T-helper 2 cell treated with Interferon-gamma antibody and Interleukin-4, amounts not matched to agents 5 μg/mL and 100 μg/mL, for 36 hours (primary cell): ENCODE measurements at regions not wholly inside any gene's neighbourhood (a gene's known extent, or its start where the extent isn't known, plus 50 kb on each side); places are given as distances from the start of the nearest gene placed in this dataset.
A peak's percentile ranks its signal among the peaks of the same experiment; 100 is the strongest.

Experiments used
- DNase-seq: peaks from one replicate; pipeline ENCODE4 v3.0.0; 2021; ENCODE audit warnings: low spot score
- H3K27ac Mint-ChIP-seq: one replicate; pipeline ENCODE4 v1.8.0; 2021; ENCODE audit warnings: mild to moderate bottlenecking, mixed read lengths
- H3K27me3 Mint-ChIP-seq: one replicate; pipeline ENCODE4 v1.8.0; 2021; ENCODE audit warnings: low read depth, mixed read lengths
- H3K36me3 Mint-ChIP-seq: one replicate; pipeline ENCODE4 v1.8.0; 2021; ENCODE audit warnings: low read depth, mixed read lengths
- H3K4me1 Mint-ChIP-seq: one replicate; pipeline ENCODE4 v1.8.0; 2021; ENCODE audit warnings: low read depth, mixed read lengths
- H3K4me3 Mint-ChIP-seq: one replicate; pipeline ENCODE4 v1.8.0; 2022; ENCODE audit warnings: mild to moderate bottlenecking, moderate library complexity, mixed read lengths
- H3K9me3 Mint-ChIP-seq: one replicate; pipeline ENCODE4 v1.8.0; 2021; ENCODE audit warnings: mixed read lengths

DNA sequence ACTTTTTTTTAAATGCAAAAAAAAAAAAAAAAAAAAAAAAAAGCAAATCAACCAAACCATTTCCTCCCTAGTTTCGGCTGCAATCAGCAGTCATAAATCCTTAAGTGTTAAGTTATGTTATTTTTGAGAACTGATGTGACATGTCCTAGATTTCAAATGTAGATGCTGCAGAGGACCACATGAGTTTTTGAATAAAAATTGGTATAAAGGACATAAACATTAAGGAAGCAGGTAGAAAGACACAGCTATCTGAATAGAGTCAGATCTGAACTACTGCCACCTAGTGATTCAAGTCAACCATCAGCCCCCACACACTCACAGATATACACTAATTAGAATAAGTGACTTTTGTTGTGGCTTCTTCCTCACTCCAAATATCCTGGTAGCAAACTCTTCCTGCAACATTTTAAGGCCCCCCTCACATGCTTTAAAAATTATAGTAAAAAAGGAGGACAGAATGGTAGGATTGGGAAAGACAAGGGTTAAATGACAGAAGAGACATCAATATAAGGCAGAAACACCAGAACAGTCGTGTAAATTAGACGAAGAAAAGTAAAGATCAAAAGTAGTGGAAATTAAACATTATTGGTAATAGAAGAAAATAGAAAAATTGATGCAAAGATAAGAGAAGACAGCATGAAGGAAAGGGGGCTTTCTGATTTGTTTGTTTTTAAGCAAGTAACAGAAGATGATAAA is 394.5 kb upstream of the ATP2B1 start:
- H3K27ac Mint-ChIP-seq: no peak overlapping the region
- H3K4me1 Mint-ChIP-seq: peaks cover 4% of the 10 kb centered on the region
- H3K9me3 Mint-ChIP-seq: no peaks in the 10 kb centered on the region
- DNase-seq: no peak
- peaks cover 15% of the 10 kb centered on the region for H3K27me3 Mint-ChIP-seq
- H3K4me3 Mint-ChIP-seq: peak overlapping the region; percentile 8
- H3K36me3 Mint-ChIP-seq: no peaks in the 10 kb centered on the region

DNA sequence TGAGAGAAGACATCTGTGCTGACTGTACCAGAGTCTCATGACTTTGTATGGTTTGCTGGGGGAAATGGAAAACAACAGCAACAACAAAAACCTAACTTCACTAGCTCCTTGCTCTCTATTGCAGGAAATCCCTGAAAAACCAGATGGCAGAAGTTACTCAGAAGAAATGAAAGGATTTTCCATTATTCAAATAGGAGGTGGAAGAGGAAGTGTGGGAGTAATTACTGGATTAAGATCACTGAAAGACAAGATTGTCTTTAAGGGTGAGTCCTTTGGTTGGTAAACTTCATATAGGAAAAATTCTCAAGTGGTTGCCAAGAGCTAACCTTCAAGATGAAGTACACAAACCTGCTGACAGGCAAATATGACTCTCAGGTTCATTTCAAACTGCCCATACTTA is 391.9 kb upstream of the ATP2B1 start:
- Mint-ChIP-seq H3K27me3 (peaks cover 12% of the 10 kb centered on the region), H3K27ac (no peak overlapping the region), H3K4me3 (no peak overlapping the region), H3K36me3 (no peaks in the 10 kb centered on the region), H3K9me3 (no peaks in the 10 kb centered on the region), H3K4me1 (peaks cover 4% of the 10 kb centered on the region)
- DNase-seq: no peak

DNA sequence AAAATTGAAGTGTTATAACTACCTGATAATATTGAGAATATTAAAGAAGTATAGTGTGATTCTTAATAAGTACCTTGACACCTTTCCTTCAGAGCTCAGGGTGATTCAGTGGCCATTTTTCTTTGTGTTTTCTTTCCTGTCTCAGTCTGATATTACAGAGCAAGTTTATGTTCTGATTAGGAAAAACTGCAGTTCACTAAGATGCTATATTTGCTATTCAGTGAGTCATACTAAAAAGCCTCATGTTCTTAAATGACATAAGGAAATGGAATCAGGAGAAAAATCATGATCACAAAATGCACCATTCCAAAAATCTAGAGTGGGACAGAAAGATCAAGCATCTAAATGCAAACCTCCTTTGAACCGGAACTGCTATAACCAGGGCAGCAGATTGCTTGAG is 390.6 kb upstream of the ATP2B1 start:
- Mint-ChIP-seq H3K27me3 (peaks cover 10% of the 10 kb centered on the region), H3K36me3 (no peaks in the 10 kb centered on the region), H3K4me3 (no peak overlapping the region), H3K27ac (no peak overlapping the region), H3K9me3 (no peaks in the 10 kb centered on the region), H3K4me1 (peaks cover 4% of the 10 kb centered on the region)
- no peak for DNase-seq

DNA sequence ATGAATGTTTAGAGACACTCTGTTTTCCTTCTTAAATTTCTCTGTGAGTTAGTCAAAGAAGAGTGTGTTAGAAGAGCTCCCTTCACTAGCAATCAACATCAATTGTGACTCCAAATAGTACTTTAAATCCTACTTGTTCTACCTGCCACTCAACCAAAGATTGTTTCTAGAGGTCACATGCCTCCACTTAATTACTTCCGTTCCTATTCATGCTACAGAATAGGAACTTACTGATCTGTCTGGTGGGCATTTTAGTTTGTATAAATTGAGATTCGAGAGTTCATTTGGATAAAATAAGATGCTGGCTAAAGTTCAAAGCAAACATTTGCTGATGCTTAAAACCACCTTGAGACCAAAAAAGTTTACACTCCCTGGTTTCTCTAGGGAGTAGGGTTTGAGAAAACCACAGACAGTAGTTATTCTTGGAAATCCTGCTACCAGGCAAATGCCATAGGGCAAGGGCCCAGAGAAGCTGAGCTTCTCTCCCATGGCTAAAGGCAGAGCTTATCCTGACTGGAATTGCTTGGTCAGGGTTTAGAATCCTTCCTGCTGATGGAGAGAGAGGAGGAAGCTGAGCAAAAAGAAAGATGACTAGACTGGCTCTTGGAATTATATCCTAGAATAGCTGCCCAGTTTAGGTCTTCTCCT is 389.6 kb upstream of the ATP2B1 start:
- H3K36me3 Mint-ChIP-seq: no peaks in the 10 kb centered on the region
- H3K9me3 Mint-ChIP-seq: no peaks in the 10 kb centered on the region
- no peak for DNase-seq
- peaks cover 4% of the 10 kb centered on the region for H3K4me1 Mint-ChIP-seq
- peaks cover 6% of the 10 kb centered on the region for H3K27me3 Mint-ChIP-seq
- H3K4me3 Mint-ChIP-seq: no peak overlapping the region
- no peak overlapping the region for H3K27ac Mint-ChIP-seq

DNA sequence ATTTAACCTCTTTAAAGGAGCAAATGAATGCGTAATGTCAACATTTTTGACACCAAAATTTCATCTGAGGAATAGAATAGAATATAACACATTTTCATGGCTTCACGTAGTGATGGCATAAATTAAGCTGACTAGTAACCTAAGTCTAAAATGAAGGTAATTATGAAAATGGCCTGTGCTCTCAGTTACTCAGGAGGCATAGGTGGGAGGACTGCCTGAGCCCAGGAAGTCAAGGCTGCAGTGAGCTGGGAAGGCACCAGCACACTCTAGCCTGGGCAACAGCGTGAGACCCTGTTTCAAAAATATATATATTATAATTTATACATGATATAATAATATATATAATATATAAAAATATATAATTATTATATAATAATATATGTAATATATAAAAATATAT is 383.2 kb upstream of the ATP2B1 start:
- Mint-ChIP-seq H3K27me3 (no peaks in the 10 kb centered on the region), H3K27ac (no peak overlapping the region), H3K9me3 (no peaks in the 10 kb centered on the region), H3K36me3 (no peaks in the 10 kb centered on the region), H3K4me1 (peaks cover 11% of the 10 kb centered on the region), H3K4me3 (no peak overlapping the region)
- DNase-seq: no peak

DNA sequence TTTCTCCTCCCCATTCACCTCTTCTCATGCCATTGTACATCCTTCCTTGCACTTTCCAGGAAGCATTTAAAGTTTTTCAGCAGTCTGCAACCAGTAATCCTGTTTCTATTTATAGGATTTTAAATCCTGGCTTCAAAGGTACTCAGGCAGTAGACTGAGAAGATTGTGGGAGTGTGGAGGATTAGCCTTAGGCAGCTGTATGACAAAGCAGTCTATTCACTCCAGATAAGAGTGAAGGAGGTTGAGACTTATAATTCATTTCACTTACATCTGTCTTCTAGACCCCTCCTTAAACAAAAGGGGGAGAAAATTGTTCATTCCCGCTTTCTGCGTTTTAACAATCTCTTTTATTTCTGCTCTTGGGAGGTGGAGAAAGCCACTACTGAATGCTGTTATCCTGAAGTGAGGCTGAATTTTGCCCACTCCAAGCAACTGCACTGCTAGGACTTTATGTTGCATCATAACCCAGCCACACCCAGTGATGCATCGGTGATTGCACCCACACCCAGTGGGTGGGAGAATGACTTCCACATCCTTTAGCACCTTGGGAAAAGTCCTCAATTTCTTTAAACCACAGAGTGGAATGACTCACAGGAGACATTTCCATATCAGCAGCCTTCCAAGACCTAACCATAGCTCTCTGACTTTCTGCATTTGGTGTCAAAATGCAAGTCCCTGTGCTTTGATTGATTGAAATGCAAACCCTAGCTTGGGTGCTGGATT is 382.5 kb upstream of the ATP2B1 start:
- Mint-ChIP-seq H3K27ac (no peak overlapping the region), H3K4me1 (peaks cover 11% of the 10 kb centered on the region), H3K36me3 (no peaks in the 10 kb centered on the region), H3K27me3 (no peaks in the 10 kb centered on the region), H3K4me3 (no peak overlapping the region), H3K9me3 (no peaks in the 10 kb centered on the region)
- DNase-seq: peak; percentile 33

DNA sequence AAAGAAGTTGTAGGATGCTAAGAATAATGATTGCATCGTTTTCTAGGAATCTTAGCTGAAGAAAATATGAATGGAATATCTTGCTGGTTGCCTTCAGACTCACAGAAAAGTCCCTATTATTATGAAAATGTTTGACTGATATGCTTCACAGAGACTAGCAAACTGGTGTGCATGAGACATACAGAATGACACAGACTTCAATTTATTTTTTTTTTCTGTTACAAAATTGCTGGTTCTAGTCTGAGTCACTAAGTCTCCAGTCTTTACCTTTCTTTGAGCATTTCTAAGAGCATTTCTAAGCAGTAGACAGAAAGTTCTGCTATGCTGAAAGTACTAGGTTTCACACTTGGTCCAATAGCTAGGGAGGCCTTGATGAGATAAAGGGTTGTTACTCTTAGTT is 377.6 kb upstream of the ATP2B1 start:
- no peak for DNase-seq
- no peak overlapping the region for H3K27ac Mint-ChIP-seq
- no peaks in the 10 kb centered on the region for H3K9me3 Mint-ChIP-seq
- no peaks in the 10 kb centered on the region for H3K36me3 Mint-ChIP-seq
- H3K4me3 Mint-ChIP-seq: no peak overlapping the region
- H3K4me1 Mint-ChIP-seq: peaks cover 7% of the 10 kb centered on the region
- H3K27me3 Mint-ChIP-seq: peaks cover 5% of the 10 kb centered on the region

DNA sequence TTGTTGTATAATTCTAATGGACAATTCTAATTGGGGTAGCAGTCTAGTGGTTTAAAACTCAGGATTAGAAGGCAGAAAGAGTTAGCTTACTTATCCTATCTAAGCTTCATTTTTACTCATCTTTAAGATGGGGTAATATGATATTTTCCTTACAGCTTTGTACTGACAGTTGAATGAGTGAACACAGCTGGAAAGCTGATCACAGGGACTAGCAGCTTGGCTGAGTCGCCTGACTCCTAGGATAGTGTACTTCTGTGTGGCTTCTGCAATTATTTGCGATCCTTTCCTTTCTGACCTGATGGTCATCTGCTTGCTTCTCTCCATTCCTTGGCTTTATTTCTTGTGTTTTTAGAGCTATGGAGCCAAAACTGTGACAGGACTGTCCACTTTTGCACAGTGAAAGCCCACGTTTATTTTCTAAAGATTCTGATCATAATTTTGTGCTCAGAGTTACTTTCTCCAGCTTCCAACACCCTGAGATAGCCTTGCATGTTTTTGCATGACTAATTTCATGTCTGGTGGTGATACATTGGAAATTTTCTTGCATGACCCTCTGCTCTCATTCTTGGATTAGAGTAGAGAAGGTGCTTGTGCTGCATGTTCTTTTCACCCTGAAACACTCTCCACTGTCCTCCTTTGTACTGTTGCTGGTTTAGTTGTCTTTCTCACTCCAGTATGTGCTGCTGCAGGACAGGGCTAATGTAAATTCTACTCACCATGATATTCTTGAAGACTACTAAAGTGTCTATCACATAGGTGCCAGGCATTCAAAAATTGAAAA is 377.0 kb upstream of the ATP2B1 start:
- Mint-ChIP-seq H3K9me3 (no peaks in the 10 kb centered on the region), H3K4me3 (no peak overlapping the region), H3K36me3 (no peaks in the 10 kb centered on the region), H3K4me1 (peaks cover 3% of the 10 kb centered on the region), H3K27ac (no peak overlapping the region), H3K27me3 (peaks cover 5% of the 10 kb centered on the region)
- DNase-seq: no peak

DNA sequence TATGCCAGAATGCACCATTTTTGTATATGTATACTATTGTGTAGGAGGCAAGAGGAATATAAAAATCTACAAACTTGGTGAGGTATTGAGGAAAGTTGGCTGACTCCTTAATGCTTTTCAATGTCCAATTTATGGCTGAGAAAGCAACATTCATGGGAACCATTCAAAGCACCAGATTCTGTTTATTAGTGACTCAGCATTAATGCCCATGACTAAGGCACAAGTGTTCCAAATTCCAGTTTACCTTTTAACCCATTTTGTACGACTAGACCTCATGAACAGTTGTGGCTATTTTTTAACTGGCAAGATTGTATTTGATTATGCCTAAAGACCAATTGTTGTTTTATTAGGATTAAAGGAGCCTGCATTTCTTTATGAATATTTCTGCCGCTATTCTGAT is 375.4 kb upstream of the ATP2B1 start:
- no peaks in the 10 kb centered on the region for H3K36me3 Mint-ChIP-seq

DNA sequence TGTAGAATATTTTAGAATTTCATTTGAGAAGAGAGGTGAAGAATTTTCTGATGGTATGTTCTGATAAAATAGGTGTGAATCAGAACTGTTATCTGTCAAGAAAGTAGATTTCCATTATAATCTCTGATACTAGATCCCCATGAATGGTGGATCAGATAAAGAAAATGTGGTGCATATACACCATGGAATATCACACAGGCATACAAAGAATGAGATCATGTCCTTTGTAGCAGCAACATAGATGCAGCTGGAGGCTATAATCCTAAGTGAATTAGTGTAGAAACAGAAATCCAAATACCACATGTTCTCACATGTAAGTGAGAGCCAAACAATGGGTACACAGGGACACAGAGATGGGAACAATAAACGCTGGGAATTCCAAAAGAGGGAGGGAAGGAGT is 372.0 kb upstream of the ATP2B1 start:
- no peak for DNase-seq
- no peak overlapping the region for H3K4me3 Mint-ChIP-seq
- H3K4me1 Mint-ChIP-seq: peaks cover 17% of the 10 kb centered on the region
- H3K9me3 Mint-ChIP-seq: no peaks in the 10 kb centered on the region
- H3K27ac Mint-ChIP-seq: no peak overlapping the region
- H3K36me3 Mint-ChIP-seq: no peaks in the 10 kb centered on the region
- peaks cover 17% of the 10 kb centered on the region for H3K27me3 Mint-ChIP-seq

More for the DNA sequence above, 375.4 kb upstream of the ATP2B1 start:
- H3K4me3 Mint-ChIP-seq: no peak overlapping the region
- H3K27ac Mint-ChIP-seq: no peak overlapping the region
- H3K27me3 Mint-ChIP-seq: peaks cover 11% of the 10 kb centered on the region
- no peaks in the 10 kb centered on the region for H3K4me1 Mint-ChIP-seq
- DNase-seq: no peak
- H3K9me3 Mint-ChIP-seq: no peaks in the 10 kb centered on the region

DNA sequence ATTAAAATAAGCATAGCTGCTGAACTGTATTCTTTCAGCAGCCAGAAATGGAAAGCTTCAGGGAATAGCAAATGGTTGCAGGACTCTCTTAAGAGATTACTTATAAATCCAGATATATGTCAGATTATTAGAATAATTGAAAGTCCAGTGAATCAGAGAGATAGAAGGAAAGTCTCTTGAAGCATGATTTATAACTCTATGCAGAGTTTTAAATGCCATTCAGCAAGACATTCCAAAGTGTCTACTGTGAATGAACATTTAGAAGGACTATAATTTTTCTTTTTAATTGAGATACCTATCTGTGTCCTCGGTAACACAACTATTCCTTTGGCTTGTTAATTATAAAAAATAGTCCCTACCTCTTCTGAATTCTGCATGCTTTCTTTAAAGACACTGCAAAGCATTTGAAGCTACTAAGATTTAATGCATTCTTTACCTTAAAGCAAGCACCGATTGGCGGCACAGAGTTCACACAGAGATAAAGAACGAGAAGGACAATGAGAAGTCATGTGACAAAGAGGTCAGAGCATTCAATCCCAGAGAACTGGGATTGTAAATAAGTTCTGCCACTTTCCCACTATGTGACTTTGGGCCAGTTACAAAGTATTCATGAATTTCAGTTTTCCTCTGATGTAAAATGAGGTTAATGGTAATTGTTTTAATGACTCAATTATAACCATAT is 371.0 kb upstream of the ATP2B1 start:
- peaks cover 22% of the 10 kb centered on the region for H3K4me1 Mint-ChIP-seq
- no peak overlapping the region for H3K27ac Mint-ChIP-seq
- DNase-seq: no peak
- no peaks in the 10 kb centered on the region for H3K9me3 Mint-ChIP-seq
- H3K4me3 Mint-ChIP-seq: no peak overlapping the region
- peaks cover 20% of the 10 kb centered on the region for H3K27me3 Mint-ChIP-seq
- H3K36me3 Mint-ChIP-seq: no peaks in the 10 kb centered on the region

DNA sequence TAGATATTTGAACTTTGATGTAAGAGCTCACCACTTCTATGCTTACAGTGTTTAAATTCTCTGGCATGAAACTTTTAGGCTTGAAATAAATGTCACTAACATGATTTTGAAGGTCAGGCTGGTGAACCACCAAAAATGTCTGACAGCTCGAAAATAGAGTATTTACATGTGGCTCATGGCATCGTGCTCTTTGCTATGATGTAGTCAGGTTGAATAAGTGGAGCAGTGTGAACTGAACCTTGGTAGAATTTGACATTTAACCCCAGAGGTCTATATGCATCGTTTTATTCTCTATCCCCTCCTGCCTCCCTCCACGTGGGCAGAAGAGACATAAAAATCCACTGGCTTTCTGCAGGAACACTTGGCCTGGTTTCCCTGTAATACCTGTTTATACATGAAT is 369.7 kb upstream of the ATP2B1 start:
- Mint-ChIP-seq H3K36me3 (no peaks in the 10 kb centered on the region), H3K9me3 (no peaks in the 10 kb centered on the region), H3K27ac (no peak overlapping the region), H3K4me1 (peaks cover 22% of the 10 kb centered on the region), H3K27me3 (peaks cover 24% of the 10 kb centered on the region), H3K4me3 (no peak overlapping the region)
- no peak for DNase-seq

DNA sequence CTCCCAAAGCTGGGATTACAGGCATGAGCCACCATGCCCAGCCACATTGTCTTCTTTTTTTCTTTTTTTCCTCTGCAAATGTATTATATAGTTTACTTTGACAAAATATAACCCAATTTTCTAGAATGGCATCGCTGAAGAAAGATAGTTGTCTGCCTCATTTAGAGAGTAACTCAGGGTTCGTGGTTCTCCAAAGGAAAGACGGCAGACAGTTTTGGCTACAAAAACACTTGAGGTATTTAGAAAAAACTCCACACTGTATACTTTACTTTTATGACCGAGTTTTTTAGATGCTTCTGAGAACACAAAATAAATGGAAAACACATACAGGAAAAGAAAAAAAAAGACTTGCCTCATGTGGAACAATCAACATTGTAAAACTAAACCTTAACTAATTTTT is 369.1 kb upstream of the ATP2B1 start:
- peaks cover 22% of the 10 kb centered on the region for H3K4me1 Mint-ChIP-seq
- no peak for DNase-seq
- no peaks in the 10 kb centered on the region for H3K36me3 Mint-ChIP-seq
- no peak overlapping the region for H3K4me3 Mint-ChIP-seq
- H3K27ac Mint-ChIP-seq: no peak overlapping the region
- peaks cover 25% of the 10 kb centered on the region for H3K27me3 Mint-ChIP-seq
- H3K9me3 Mint-ChIP-seq: no peaks in the 10 kb centered on the region
